Psoas muscle (tissue), 7 donors: ENCODE measurements at regions not wholly inside any gene's neighbourhood (a gene's known extent, or its start where the extent isn't known, plus 50 kb on each side); places are given as distances from the start of the nearest gene placed in this dataset.

Source experiments
- ATAC-seq, 4 donors: fragments of 200-7000 bp; cut with Tn5 transposase; one replicate each; pipeline ENCODE4 v1.9.1; 2020; ENCODE audit warnings: moderate library complexity in 3 of 4, mild to moderate bottlenecking in 2 of 4
- DNase-seq, 2 donors: peaks; one replicate each; pipeline ENCODE4 v3.0.0-alpha.2; 2020
- H3K27ac ChIP-seq: fragments of 200-600 bp; one replicate; pipeline ENCODE4 v1.8.0; 2022
- H3K27me3 ChIP-seq, 3 donors: fragments of 200-600 bp in 1 of 3; one replicate each; pipeline versions ENCODE4 v1.6.1 to v1.8.0; 2013 to 2022; ENCODE audit warnings: low read length in 2 of 3, mild to moderate bottlenecking in 2 of 3, moderate library complexity in 1 of 3; ENCODE audit not compliant: insufficient read depth in 3 of 3
- H3K36me3 ChIP-seq, 2 donors: fragments of 200-600 bp in 1 of 2; one replicate each; pipeline versions ENCODE4 v1.6.1 to v1.8.0; 2013 to 2022; ENCODE audit warnings: low read depth in 1 of 2, mild to moderate bottlenecking in 1 of 2, moderate library complexity in 1 of 2; ENCODE audit not compliant: insufficient read depth in 1 of 2
- H3K4me1 ChIP-seq: fragments of 200-600 bp; one replicate; pipeline ENCODE4 v1.8.0; 2022
- H3K4me3 ChIP-seq: fragments of 200-600 bp; one replicate; pipeline ENCODE4 v1.8.0; 2022; ENCODE audit warnings: mild to moderate bottlenecking
- H3K9me3 ChIP-seq: fragments of 200-600 bp; one replicate; pipeline ENCODE4 v1.8.0; 2022
- CTCF ChIP-seq: fragments of 200-600 bp; IDR thresholded peaks from one replicate; pipeline ENCODE4 v1.8.0; 2022; ENCODE audit warnings: antibody characterized with exemption
- WGBS, 3 donors: extraction: QIAGEN DNeasy Blood & Tissue Kit; methylation state at CpG; one replicate each; pipeline versions ENCODE4 v1.1.6 to v1.1.7; 2013; 5-methylcytosine and 5-hydroxymethylcytosine counted together
- intact Hi-C, 2 donors: fragments of 100-400 bp; cut with DNase I; formaldehyde crosslinking; loops; one replicate each; pipeline versions ENCODE4 v1.11.0 to v1.14.2; 2022
- donor health status: healthy with polysubstance abuse.
- donor health status: DM: no; HTN: no; CAD: no; lungs with moderate emphysema.
- donor health status: Bipolar disorder and iron deficiency.
- donor health status: healthy.
- donor health status: DM: yes; HTN: yes; CAD: no.
- donor health status: DM: no; HTN: no; CAD: no.
- donor health status: DM: yes; HTN: yes; CAD: no.

GRCh38 chr2:198597648-198598047 is 793.3 kb downstream of the PLCL1 start:
- TF ChIP-seq CTCF = no peak
- Histone ChIP-seq H3K4me1 (no peaks in the 10 kb centered on the region), H3K4me3 (no peak overlapping the region), H3K36me3 (no peaks in the 10 kb centered on the region), H3K9me3 (no peaks in the 10 kb centered on the region), H3K27ac (no peak overlapping the region), H3K27me3 (no peaks in the 10 kb centered on the region)
- WGBS, 3 donors = 49 to 64% (median 50%) methylated on average over 5 of the region's 5 CpGs
- intact Hi-C loops = no loop called here
- DNase-seq (no peak), ATAC-seq (no peak)

- TF ChIP-seq CTCF = no peak
- no peak overlapping the region for H3K4me3 ChIP-seq
- no peaks in the 10 kb centered on the region for H3K4me1 ChIP-seq
- DNase-seq (no peak), ATAC-seq (no peak)
- H3K36me3 ChIP-seq = no peaks in the 10 kb centered on the region
- H3K27me3 ChIP-seq = no peaks in the 10 kb centered on the region
- no peaks in the 10 kb centered on the region for H3K9me3 ChIP-seq
- intact Hi-C loops = no loop called here
- no peak overlapping the region for H3K27ac ChIP-seq
Observed at GRCh38 chr2:198596985-198597384, 792.6 kb downstream of the PLCL1 start.

GRCh38 chr2:198595721-198596120 is 791.3 kb downstream of the PLCL1 start:
- ATAC-seq = no peak
- Histone ChIP-seq H3K27ac (no peak overlapping the region), H3K36me3 (no peaks in the 10 kb centered on the region), H3K9me3 (no peaks in the 10 kb centered on the region), H3K4me3 (no peak overlapping the region), H3K4me1 (no peaks in the 10 kb centered on the region), H3K27me3 (no peaks in the 10 kb centered on the region)
- no peak for DNase-seq
- TF ChIP-seq CTCF = no peak
- intact Hi-C loops = no loop called here

- Histone ChIP-seq H3K4me3 (no peak overlapping the region), H3K27ac (no peak overlapping the region), H3K36me3 (no peaks in the 10 kb centered on the region), H3K9me3 (no peaks in the 10 kb centered on the region), H3K4me1 (no peaks in the 10 kb centered on the region), H3K27me3 (no peaks in the 10 kb centered on the region)
- WGBS, 3 donors = 60 to 65% (median 63%) methylated on average over 3 of the region's 3 CpGs
- intact Hi-C loops = no loop called here
- TF ChIP-seq CTCF = no peak
- no peak for ATAC-seq
- no peak for DNase-seq
Observed at GRCh38 chr2:198591586-198591985, 787.2 kb downstream of the PLCL1 start.

- DNase-seq (no peak), ATAC-seq (no peak)
- TF ChIP-seq CTCF = no peak
- H3K27ac ChIP-seq = no peak overlapping the region
- H3K27me3 ChIP-seq = no peaks in the 10 kb centered on the region
- H3K4me1 ChIP-seq = no peaks in the 10 kb centered on the region
- intact Hi-C loops = no loop called here
- H3K4me3 ChIP-seq = no peak overlapping the region
- H3K9me3 ChIP-seq = no peaks in the 10 kb centered on the region
- no peaks in the 10 kb centered on the region for H3K36me3 ChIP-seq
- WGBS, 3 donors = 63 to 76% (median 70%) methylated on average over 7 of the region's 7 CpGs
Observed at GRCh38 chr2:198587741-198588140, 783.3 kb downstream of the PLCL1 start.
